Neural crest cell (in vitro differentiated cells): ENCODE measurements at regions not wholly inside any gene's neighbourhood (a gene's known extent, or its start where the extent isn't known, plus 50 kb on each side); places are given as distances from the start of the nearest gene placed in this dataset.
"Not testable (repeated sequence)": the region's sequence is repeated elsewhere in the genome, so short reads cannot be mapped to it uniquely, and the experiment has no call there.

ENCODE experiments used
- DNase-seq: peaks from one replicate; pipeline ENCODE4 v3.0.0; 2021; ENCODE audit warnings: low read depth, mixed read lengths, low spot score
- H3K27ac Mint-ChIP-seq: one replicate; pipeline ENCODE4 v1.8.0; 2021; ENCODE audit warnings: mild to moderate bottlenecking, mixed read lengths; ENCODE audit not compliant: unreplicated experiment
- H3K27me3 Mint-ChIP-seq: 2 replicates; pipeline ENCODE4 v1.8.0; 2021; ENCODE audit warnings: low read depth, mild to moderate bottlenecking, mixed read lengths
- H3K36me3 Mint-ChIP-seq: 2 replicates; pipeline ENCODE4 v1.8.0; 2021; ENCODE audit warnings: low read depth, mild to moderate bottlenecking, mixed read lengths
- H3K4me1 Mint-ChIP-seq: 2 replicates; pipeline ENCODE4 v1.8.0; 2021; ENCODE audit warnings: mixed read lengths
- H3K4me3 Mint-ChIP-seq: one replicate; pipeline ENCODE4 v1.8.0; 2021; ENCODE audit warnings: mild to moderate bottlenecking, mixed read lengths
- H3K9me3 Mint-ChIP-seq: 2 replicates; pipeline ENCODE4 v1.8.0; 2021; ENCODE audit warnings: mixed read lengths
- TF ChIP-seq, protein P1 (sequence below): fragments of 200-600 bp; sonication (generic); conservative IDR thresholded peaks from 2 replicates; pipeline ENCODE4 v1.5.0; 2021; ENCODE audit warnings: antibody characterized with exemption, mild to moderate bottlenecking

DNA sequence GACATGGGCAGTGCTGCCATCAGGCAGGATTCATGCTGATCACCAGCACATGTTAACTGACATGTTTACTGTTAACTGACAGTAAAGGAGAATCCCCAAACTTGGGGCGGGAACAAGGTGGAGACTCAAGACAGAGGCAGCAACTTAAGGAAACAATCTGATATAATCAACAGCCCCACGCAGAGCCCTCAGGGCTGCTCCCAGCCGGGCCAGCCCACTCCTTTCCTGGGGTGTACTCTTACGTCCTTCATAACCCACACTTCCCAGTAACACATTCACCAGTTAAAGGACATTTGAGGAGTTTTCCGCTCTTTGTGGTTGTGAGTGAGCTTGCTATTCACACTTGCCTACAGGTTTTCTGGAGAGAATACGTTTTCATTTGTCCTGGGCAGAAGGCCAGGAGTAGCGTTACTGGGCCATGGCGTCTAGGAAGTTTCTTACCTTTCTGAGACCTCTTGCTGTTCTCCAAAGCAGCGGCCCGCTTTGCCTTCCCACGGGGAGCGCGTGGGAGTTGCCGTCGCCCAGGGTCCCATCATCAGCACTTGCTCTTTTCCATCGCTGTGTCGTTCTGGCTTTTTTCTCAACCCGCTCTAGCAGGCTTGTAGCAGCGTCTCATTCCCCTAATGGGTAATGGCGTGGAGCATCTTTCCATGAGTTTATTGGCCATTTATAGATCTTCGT, 56.4 kb downstream of the FOXF2 start:
- Mint-ChIP-seq H3K4me1 (peaks cover 6% of the 10 kb centered on the region), H3K36me3 (no peaks in the 10 kb centered on the region)

DNA sequence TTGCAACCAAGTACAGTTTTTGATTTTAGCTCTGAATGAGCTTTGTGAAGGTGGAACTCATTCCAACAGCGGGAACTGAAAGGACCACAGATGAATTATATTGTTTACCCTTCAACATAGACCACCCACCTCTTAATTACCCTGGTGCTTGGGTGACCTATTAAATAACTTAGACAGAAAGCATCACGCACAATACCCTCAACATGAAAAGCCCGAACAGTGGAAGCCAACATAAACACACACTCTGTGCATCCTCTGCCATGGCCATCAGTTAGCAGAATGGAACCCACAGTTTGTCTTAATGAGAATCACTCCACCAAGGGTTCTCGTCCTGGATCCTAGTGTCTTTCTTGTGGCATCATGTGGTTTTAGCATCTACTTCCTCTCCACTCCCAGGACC, 60.5 kb downstream of the FOXF2 start:
- no peak overlapping the region for H3K27ac Mint-ChIP-seq
- peaks cover 4% of the 10 kb centered on the region for H3K36me3 Mint-ChIP-seq
- no peak for DNase-seq
- H3K4me3 Mint-ChIP-seq: no peak overlapping the region
- peaks cover 2% of the 10 kb centered on the region for H3K27me3 Mint-ChIP-seq
- peaks cover 5% of the 10 kb centered on the region for H3K9me3 Mint-ChIP-seq
- H3K4me1 Mint-ChIP-seq: peaks cover 6% of the 10 kb centered on the region
- TF ChIP-seq, protein P1, sequence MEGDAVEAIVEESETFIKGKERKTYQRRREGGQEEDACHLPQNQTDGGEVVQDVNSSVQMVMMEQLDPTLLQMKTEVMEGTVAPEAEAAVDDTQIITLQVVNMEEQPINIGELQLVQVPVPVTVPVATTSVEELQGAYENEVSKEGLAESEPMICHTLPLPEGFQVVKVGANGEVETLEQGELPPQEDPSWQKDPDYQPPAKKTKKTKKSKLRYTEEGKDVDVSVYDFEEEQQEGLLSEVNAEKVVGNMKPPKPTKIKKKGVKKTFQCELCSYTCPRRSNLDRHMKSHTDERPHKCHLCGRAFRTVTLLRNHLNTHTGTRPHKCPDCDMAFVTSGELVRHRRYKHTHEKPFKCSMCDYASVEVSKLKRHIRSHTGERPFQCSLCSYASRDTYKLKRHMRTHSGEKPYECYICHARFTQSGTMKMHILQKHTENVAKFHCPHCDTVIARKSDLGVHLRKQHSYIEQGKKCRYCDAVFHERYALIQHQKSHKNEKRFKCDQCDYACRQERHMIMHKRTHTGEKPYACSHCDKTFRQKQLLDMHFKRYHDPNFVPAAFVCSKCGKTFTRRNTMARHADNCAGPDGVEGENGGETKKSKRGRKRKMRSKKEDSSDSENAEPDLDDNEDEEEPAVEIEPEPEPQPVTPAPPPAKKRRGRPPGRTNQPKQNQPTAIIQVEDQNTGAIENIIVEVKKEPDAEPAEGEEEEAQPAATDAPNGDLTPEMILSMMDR: no peak

More for the DNA sequence above, 56.4 kb downstream of the FOXF2 start:
- no peak for DNase-seq
- H3K27me3 Mint-ChIP-seq: peaks cover 2% of the 10 kb centered on the region
- TF ChIP-seq, protein P1: no peak
- no peaks in the 10 kb centered on the region for H3K9me3 Mint-ChIP-seq
- H3K4me3 Mint-ChIP-seq: no peak overlapping the region
- no peak overlapping the region for H3K27ac Mint-ChIP-seq

DNA sequence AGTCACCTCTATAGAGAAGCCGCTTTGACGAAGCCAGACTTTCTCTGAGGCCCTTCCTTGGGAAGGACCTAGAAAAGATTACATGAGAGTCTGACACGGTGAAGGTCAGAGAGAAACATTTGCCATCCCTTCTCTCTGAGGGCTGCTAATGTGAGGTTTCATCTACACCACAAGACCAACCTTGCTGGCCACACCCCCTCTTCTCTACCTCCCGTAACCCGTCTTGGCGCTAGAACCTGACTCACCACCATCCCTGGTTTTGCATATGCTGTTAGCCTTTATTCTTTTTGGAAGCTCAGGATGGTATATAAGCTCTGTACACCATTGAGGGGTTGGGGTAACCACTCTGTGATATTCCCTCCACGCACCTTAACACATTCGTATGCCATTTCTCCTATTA, 63.6 kb downstream of the FOXF2 start:
- H3K36me3 Mint-ChIP-seq: peaks cover 4% of the 10 kb centered on the region
- H3K4me1 Mint-ChIP-seq: peaks cover 6% of the 10 kb centered on the region
- H3K27ac Mint-ChIP-seq: no peak overlapping the region
- peaks cover 5% of the 10 kb centered on the region for H3K9me3 Mint-ChIP-seq
- H3K27me3 Mint-ChIP-seq: peaks cover 2% of the 10 kb centered on the region
- DNase-seq: no peak
- no peak overlapping the region for H3K4me3 Mint-ChIP-seq
- TF ChIP-seq, protein P1: no peak

DNA sequence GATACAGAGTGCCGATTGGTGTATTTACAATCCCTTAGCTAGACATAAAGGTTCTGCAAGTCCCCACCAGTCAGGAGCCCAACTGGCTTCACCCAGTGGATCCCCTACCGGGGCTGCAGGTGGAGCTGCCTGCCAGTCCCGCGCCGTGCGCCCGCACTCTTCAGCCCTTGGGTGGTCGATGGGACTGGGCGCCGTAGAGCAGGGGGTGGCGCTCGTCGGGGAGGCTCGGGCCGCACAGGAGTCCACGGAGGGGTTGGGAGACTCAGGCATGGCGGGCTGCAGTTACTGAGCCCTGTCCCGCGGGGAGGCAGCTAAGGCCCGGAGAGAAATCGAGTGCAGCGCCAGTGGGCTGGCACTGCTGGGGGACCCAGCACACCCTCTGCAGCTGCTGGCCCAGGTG, 67.4 kb downstream of the FOXF2 start:
- H3K36me3 Mint-ChIP-seq, H3K4me3 Mint-ChIP-seq, H3K27ac Mint-ChIP-seq, H3K9me3 Mint-ChIP-seq, H3K27me3 Mint-ChIP-seq, H3K4me1 Mint-ChIP-seq, DNase-seq: not testable (repeated sequence)

DNA sequence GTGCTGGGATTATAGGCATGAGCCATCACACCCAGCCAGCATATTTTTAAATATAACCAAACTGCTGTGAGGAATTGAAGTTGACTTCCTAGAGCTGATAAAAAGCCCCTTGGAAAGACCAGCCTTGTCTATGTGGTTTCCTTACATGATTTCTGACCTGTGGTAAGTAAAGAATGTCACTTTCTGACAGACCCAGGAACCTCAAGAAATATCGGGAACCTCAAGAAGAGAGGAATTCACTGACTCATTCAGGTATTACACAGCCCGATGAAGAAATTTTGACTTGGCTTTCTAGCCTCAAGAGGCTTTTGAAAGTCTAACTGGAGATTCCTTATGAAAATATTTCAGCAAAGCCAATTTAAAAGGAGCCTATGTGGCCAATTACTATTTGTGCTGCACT, 71.8 kb downstream of the FOXF2 start:
- no peaks in the 10 kb centered on the region for H3K36me3 Mint-ChIP-seq
- H3K4me3 Mint-ChIP-seq: no peak overlapping the region
- H3K27ac Mint-ChIP-seq: no peak overlapping the region
- TF ChIP-seq, protein P1: no peak
- H3K9me3 Mint-ChIP-seq: no peaks in the 10 kb centered on the region
- H3K4me1 Mint-ChIP-seq: no peaks in the 10 kb centered on the region
- H3K27me3 Mint-ChIP-seq: no peaks in the 10 kb centered on the region
- no peak for DNase-seq

DNA sequence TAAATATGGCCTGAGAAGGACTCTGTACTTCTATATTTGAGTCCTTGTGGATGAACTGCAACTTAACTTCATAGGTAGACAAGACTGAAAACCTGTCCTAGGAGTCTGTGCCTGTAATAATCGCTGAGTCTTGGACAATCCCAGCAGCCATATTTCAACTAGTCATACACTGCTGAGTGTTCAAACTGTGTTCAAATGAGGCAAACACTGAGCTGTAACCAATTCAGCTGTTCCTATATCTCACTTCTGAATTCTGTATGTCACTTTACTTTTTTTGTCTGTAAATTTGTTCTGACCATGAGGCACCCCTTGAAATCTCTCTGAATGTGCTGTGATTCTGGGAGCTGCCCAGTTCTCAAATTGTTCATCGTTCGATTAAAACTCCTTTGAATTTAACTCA, 72.4 kb downstream of the FOXF2 start:
- TF ChIP-seq, protein P1: no peak
- Mint-ChIP-seq H3K9me3 (no peaks in the 10 kb centered on the region), H3K27ac (no peak overlapping the region), H3K36me3 (no peaks in the 10 kb centered on the region), H3K4me3 (no peak overlapping the region), H3K27me3 (no peaks in the 10 kb centered on the region), H3K4me1 (no peaks in the 10 kb centered on the region)
- no peak for DNase-seq
